AG20443 (cell line): ENCODE measurements at regions not wholly inside any gene's neighbourhood (a gene's known extent, or its start where the extent isn't known, plus 50 kb on each side); places are given as distances from the start of the nearest gene placed in this dataset.
"Not testable (repeated sequence)": the region's sequence is repeated elsewhere in the genome, so short reads cannot be mapped to it uniquely, and the experiment has no call there.

ENCODE experiments used
- DNase-seq: peaks from one replicate; pipeline ENCODE4 v3.0.0; 2012; ENCODE audit warnings: low spot score, mixed read lengths

DNA sequence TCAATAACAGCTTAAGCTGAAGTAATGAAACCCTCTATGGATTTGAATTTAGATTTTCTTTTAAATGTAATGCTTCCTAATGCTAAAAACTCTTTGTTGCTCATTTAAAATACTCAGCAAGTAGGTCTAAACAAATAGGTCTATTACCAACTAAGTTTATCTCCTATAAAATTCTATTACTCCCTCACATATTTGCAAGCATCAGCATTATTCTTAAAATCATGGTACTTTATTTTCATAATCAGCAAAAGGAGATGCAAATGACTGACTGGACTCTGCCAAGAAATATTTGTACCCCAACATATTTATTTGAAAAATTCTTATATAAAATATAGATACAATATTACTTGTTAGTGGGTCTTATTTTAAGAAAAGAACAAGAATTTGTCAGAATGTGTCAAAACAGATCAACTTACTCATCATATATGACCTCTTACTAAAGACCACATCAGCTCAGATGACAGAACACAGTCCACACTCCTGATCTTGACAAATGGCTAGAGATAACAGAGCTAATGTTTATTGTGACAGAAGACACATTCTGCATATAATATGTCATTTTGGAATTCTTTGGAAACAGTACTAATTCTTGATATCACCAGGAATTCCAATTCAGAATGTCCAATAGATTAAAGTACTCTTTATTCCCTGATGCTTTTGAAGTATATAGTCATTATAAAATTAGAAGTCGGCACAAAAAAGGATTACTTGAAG, 704.6 kb upstream of the PCDH9 start:
- no peak for DNase-seq

DNA sequence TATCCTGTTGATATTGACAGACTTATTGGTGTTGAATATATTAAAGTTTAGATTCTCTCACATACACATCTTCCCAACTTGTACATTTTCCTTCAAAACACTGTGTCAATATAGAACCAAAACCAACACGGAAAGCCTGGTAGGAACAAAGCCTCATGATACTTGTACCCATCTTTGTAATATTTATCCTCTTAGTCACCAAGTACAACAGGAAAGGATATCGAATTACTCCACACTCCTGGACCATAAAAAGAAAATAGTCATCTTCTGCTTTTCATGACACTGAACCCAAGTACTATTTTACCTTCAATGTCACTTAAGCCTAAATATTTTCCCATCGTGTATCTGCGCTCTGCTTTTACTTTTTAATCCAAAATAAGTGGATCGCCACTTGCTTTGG, 702.9 kb upstream of the PCDH9 start:
- DNase-seq: no peak

DNA sequence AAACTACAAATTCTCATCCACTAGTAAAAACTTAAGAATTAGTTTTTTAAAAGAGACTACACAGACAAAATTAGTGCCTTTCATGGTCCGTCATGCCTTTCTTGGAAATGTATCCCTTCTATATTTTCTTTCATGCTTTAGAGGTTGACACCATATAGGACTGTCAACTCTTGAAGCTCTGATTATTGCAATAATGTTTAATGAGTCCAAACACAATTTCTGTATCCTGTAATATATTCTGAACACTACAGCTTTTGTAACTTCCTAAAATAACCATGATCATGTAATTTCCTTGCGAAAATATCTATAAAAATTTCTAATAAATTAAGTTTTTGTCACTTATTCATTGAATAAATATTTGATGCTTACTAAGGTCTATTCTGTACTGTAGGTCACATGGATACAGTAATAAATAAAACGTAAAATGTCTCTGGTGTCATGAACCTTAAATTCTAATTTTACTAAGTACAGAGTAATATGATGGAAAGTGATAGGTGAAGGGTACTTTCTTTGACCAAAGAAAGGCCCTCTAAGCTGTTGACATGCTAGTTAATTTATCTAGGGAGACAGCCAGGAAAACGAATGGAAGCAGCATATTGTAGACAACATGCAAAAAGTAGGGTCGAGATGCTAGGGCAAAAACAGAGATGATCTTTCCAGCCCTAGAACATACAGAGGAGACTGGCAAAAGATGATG, 687.3 kb upstream of the PCDH9 start:
- DNase-seq: no peak

DNA sequence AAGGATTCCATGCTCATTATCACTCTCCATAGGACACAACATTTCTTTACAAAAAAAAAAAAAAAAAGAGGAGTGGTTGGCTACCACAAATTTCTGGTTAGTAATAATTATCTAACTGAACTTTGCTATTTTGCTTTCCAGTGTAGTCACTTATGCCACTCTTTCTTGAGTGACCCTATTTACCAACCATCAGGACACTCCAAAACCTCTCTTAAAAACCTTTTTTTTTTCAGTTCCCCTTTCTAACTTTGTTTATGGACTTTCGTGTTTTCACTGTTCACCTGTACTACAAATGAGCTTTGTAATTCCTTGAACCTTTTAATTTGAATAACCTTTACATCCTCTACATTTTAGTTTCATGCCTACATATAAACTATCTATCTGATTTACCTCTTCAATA, 686.5 kb upstream of the PCDH9 start:
- DNase-seq: no peak

DNA sequence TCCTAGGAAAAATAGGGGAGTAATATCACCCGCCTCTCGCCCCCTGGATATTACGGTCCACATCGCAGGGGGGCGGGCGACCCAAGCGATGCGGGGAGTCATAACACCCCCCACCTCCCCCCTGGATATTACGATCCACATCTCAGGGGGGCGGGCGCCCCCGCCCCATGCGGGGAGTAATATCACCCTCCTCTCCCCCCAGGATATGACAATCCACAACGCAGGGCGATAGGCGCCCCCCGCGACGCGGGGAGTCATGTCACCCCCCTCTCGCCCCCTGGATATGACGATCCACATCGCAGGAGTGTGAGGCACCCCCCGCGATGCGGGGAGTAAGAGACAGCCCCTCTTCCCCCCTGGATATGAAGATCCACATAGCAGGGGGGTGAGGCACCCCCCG, 684.4 kb upstream of the PCDH9 start:
- no peak for DNase-seq

DNA sequence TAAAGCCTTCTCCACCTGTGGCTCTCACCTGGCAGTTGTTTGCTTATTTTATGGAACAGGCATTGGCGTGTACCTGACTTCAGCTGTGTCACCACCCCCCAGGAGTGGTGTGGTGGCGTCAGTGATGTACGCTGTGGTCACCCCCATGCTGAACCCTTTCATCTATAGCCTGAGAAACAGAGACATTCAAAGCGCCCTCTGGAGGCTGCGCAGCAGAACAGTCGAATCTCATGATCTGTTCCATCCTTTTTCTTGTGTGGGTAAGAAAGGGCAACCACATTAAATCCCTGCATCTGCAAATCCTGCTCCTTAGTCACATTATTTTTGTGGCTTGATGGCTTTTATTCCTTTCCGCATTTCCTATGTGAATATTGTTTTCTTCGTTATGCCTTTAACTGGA, 672.8 kb upstream of the PCDH9 start:
- DNase-seq: not testable (repeated sequence)

DNA sequence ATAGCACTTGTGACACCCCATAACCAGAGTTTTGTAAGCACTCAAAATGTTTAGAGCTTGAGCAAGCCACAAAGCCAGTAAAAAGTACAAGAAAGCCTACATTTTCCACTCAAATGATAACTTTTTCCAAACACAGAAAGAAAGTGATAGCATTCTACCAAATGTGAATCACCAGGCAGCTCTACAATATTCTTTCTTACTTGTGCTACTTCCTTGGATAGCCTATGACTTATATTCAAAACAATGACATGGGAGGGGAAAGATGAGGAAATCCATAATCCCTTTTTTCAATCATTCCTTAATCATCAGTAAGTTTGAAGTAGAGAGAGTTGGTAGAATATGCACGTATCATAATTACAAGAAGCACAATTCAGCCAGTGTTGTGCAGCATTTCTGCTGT, 650.8 kb upstream of the PCDH9 start:
- no peak for DNase-seq

DNA sequence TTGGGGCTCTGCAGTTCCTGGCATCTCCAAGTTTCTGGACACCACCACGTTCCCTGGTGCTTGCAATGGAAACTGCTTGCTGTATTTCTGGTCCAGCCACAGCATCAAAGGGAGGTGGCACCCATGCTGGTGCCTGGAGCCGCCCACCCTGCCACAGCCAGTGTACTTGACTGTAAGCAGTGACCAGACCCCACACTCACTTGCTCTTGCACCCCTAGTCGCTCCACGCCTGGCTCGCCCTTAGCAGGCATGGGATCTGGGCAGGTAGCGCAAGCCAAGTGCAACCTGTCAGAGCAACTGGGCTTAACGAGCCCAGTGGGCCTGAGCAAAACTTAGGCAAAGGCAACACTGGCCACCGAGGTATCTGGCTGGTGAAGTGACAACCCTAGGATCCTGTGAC, 648.2 kb upstream of the PCDH9 start:
- no peak for DNase-seq

DNA sequence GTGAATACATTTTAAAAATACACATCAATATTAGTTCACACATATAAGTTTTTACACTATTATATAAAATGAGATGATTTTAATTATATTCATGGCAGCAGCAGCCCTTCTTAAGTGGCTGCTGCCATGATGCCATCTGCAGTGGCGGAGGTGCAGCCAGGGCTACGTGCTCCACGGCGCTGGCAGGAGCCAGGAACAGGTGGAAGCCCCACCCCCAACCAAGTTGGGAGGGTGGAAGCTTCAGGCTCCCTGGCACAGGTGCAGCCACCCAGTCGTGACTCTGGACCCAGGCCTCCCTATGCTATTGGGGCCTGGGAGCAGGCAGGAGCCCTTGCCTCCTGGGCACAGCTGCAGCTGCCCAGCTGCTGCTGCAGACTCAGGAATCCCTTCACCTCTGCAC, 646.9 kb upstream of the PCDH9 start:
- no peak for DNase-seq

DNA sequence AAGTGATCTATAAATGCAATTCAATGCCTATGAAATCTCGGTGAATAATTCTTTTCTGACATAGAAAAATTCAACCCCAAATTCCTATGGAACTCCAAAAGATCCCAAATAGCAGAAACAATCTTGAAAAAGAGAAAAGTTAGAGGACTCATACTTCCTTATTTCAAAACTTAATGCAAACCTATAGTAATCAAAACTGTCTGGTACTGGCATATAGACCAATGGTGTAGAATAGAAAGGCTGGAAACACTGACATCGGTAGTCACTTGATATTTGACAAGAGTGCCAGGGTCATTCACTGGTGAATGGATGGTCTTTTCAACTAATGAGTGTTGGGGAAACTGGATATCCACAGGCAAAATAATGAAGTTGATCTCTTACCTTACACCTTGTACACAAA, 637.1 kb upstream of the PCDH9 start:
- no peak for DNase-seq

DNA sequence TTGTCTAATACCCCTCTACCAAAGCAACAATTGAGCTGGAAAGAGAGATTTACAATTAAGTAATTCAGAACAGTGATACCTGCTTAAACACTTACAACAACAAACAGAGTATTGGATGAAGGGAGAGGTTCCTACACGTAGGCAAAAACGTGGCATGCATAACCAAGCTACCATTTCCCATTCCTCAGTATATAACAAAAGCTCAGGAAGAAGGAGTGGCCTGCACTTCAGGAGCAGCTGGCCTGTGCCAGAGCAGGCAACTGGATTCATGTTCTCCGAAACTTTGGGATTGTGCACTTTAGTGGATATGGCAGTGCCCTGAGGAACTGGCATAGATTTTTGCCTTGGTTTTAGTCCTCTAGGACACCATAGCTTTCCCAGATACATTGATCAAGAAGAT, 630.2 kb upstream of the PCDH9 start:
- no peak for DNase-seq

DNA sequence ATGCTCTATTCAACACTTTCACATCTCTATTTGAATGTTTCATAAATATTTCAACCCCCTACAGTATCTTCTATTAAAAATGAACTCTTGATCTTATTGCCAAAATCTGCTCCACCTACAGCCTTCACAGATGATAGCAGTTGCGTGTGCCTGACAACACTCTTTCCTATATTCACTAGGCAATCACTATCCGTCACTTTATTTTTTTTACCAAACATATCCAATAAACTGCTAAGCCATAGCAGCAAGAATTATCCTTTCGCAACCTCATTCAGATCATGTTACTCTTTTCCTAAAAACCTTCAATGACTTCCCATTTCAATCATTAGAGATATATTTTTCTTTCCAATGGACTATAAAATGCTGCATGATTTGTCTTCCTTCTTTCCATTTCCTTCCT, 629.8 kb upstream of the PCDH9 start:
- DNase-seq: no peak

DNA sequence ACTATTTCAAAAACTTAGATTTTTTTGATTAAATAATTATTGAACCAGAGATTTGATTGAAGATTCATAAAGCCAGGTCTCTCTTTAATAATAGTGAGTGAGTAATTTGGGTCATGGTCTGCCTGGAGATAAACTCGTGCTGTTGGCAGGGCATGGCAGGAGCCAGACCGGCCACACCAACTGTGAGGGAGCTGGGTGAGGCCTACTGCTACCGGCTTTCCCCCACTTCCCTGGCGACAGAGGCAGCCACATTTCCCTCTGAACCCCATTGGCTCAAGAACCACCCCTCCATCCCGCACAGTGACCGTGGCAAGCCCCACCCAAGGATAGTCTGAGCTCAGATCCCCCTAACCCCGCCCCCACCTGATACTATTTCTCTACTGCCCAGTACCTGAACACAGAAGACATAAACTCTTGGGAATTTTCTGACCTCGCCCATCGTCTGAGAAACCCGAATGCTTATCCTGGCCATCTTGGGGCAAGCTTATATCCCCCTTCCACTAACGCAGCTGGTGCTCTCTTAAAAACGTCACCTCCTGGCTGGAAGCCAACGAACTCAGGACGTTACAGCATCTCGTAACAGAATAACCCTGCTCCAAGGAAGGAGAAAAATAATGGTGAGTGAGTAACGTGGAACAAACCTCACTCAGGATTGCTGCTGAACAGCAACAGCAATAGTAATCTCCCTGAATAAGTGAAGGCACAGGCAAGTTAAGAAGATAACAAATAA, 627.6 kb upstream of the PCDH9 start:
- DNase-seq: no peak

DNA sequence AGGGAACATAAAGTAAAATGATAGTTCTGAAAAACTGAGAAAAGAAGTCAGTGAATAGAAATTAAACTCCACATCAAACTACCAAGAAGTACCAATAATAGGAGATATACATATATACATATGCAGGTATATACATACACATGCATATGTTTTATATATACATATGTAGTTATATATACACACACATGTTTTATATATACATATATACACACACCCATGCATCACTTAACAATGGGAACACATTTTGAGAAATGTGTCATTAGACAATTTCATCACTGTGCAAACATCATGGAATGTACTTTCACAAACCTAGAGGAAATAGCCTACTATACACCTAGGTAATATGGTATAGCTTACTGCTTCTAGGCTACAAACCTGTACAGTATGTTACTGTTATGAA, 626.8 kb upstream of the PCDH9 start:
- no peak for DNase-seq

DNA sequence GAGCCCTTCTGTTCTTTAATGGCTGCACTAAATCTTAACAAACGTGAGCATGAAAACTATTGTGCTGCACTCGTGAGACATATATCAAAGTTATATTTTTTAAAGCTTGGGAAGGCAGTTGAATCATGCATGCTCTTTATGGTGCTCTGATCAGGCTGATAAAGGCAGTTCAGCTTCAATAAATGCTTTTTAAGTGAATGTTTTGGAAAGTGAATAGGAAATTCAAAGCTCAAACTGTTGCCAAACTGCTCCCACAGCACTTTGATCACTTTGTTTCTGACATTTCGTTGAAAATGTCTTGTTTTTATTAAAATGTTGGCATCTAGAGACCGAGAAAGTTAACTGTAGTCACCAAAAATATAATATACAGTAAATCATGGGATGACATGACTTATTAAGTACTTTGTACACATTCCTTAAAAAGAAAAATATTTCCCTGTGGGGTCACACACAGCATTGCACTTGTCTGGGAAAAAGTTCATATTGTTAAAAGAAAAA, 625.7 kb upstream of the PCDH9 start:
- DNase-seq: no peak

DNA sequence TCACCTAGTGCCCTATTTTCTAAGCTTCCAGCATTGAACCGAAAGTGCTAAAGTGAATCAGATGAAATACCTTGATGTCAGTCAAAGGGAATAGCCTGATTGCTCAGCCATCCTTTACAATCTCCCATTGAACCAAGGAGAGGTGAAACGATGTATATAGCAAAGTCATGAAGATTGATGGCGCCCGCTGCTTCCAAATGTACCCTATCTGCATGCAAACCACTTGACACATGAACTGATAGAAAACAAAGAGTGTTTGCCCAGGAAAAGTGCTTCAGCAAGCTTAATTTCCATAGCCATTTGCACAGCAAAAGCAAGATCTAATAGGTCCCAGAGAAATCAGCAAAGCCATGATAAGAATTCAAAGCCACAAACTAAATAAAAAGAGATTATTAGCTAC, 624.9 kb upstream of the PCDH9 start:
- DNase-seq: no peak

DNA sequence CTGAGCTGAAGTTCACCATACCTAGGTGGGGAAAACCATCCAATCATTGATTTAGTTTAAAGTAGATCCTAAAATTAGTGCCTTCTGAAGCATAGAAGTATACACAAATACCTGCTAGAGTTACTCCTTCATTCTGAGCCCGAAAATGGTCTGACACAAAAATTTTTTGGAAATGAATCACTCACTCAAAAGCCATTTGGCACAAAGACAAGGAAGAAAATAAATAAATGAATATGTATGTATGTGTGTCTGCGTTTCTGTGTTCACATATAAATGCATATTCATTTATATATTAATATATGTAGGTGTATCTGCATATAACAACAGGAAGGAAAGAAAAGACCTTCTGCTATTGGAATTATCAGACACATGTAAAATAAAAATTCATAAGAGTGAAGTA, 614.4 kb upstream of the PCDH9 start:
- no peak for DNase-seq

DNA sequence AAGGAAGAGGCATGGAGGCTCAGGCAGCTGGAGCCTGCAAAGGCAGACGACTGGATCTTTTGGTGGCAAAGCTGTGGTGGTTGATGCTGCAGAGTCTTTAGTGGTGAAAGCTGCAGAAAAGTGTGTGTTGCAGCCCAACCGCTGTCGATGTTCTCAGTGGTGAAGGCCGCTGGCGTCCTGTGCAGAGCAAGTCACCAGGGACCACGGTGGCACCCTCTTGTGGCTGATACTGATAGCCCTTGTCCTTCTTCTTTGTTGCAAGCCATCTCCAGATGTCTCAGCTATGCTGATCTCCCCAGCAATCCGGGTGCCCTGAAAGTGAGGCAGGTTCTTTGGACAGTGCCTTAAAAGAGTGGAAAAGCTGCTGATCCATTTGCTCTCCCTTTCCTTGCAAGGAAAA, 610.9 kb upstream of the PCDH9 start:
- DNase-seq: no peak

DNA sequence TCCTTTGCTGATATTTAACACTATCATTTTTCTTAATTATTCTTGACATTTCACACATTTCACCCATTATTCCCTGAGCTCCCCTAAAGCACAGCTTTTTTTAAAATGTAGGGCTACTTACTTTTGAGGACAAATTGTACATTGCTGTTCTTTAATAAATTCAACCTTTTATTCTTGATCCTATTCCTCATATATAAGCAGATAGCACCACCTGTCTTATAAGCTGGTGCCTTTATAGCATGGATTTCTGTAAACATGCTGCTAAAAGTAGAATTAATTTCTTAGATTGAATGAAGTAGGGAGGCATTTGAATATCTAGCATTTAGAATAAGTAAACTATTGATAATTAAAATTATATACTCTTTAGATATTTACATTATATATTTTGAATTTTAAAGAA, 603.4 kb upstream of the PCDH9 start:
- no peak for DNase-seq

DNA sequence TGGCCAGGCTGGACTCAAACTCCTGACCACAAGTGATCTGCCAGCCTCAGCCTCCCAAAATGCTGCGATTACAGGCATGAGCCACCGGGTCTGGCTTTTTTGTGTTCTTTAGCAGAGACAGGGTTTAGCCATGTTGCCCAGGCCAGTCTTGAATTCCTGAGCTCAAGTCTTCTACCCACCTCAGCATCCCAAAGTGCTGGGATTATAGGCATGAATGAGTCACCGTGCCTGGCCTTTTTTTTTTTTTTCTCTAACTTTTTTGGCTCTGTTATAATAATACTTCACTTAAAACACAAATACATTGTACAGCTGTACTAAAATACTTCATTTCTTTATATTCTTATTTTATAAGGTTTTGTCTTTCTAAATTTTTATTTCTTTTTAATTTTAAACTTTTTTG, 599.5 kb upstream of the PCDH9 start:
- DNase-seq: no peak

DNA sequence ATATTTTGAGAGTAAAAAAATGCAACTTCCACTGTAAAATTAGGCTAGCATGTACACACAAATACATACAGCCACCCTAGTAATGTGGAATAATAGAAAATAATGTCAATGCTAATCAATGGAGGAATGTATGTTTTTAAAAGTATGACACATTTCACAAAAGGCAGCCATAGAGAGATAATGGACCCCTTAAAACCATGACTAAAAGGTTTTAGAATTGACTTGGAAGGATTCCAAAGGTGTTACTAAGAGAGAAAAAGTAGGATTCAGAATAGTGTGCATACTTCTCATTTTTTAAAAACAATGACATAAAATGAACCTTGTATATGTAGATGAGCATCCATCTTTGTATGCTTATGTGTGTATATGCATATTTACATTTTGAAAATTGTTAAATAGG, 597.9 kb upstream of the PCDH9 start:
- no peak for DNase-seq

DNA sequence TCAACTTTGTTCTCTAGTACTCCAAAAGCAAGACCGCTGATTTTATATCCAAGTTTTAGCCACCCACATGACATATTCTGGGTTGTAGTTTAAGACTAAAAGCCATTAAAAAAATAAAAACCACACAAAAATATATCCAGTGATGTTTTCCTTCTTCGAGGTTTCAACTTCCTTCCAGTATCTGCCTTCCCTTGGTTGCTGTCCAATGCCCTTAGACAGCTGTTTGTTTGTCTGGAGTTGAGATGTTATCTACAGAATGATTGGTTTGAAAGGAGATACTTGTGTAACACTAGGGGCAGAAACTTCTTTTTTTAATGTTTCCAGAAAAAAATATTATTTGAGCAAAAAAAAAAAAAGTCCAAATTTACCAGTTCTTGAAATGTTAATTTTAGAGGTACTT, 591.5 kb upstream of the PCDH9 start:
- DNase-seq: no peak

DNA sequence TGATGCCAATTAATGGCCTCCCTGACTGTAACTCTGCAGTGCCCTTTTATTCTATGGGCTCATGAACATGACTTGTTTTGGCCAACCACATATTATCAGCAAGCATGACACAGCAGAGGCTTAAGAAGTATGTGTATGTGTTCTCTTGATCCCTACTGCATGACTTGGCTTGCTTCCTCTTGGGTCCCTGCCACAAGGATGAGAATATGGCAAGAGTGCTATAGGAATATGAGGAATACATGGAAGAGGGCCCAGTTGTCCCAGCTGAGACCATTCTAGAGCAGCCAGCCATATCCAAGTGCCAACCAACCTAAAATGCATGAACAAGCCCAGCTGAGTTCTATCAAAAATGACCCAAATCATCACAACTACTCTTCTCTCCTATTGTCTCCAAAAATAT, 576.7 kb upstream of the PCDH9 start:
- DNase-seq: no peak
